HFFc6 (cell line): ENCODE measurements at regions not wholly inside any gene's neighbourhood (a gene's known extent, or its start where the extent isn't known, plus 50 kb on each side); places are given as distances from the start of the nearest gene placed in this dataset. TPM values are rescaled to one million over a fixed set of nuclear protein-coding genes. Genes with fewer than 3 reads are reported as not detected.

Experiments used
- DNase-seq: peaks from one replicate; pipeline ENCODE4 v3.0.0-alpha.2; 2018
- H3K27ac Mint-ChIP-seq: 2 replicates; pipeline ENCODE4 v1.8.0; 2020; ENCODE audit warnings: mild to moderate bottlenecking, mixed read lengths
- H3K27me3 Mint-ChIP-seq: 2 replicates; pipeline ENCODE4 v1.8.0; 2021; ENCODE audit warnings: mild to moderate bottlenecking, moderate library complexity, mixed read lengths; ENCODE audit not compliant: insufficient read depth
- H3K36me3 Mint-ChIP-seq: 2 replicates; pipeline ENCODE4 v1.8.0; 2021; ENCODE audit warnings: low read depth, mixed read lengths
- H3K4me1 Mint-ChIP-seq: 2 replicates; pipeline ENCODE4 v1.8.0; 2020; ENCODE audit warnings: low read depth, mixed read lengths
- H3K4me3 Mint-ChIP-seq: 2 replicates; pipeline ENCODE4 v1.8.0; 2020; ENCODE audit warnings: mild to moderate bottlenecking, moderate library complexity, mixed read lengths
- H3K9me3 Mint-ChIP-seq: 2 replicates; pipeline ENCODE4 v1.8.0; 2020; ENCODE audit warnings: mild to moderate bottlenecking, mixed read lengths
- microRNA-seq: library from miRNA; unstranded; fragments of <30 nt; microRNA quantifications from one replicate; pipeline ENCODE4, GENCODE V29; 2019
- TF ChIP-seq, protein P1 (sequence below): fragments of 200-600 bp; sonication (generic); IDR thresholded peaks from 2 replicates; pipeline ENCODE4 v1.5.0; 2021; ENCODE audit warnings: antibody characterized with exemption, mild to moderate bottlenecking

DNA sequence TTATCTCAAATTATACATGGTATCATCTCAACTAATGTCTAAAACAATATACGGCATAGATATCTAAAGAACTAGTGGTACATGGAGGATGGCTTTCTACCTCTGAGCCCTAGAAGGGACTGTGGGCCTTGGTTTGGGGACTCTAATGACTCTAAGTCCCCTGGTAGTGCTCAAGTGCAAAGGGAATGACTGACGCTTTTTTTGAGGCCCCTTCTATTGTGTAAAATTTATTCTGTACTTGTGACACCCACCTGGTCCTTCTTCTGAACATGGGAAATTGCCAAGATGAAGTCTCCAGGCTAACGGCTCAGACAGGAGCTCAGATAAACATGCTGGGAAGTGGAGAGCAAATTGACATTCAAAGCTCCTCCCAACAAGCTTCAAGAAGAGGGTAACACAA lies 53.4 kb upstream of the IGLL5 start:
- no peaks in the 10 kb centered on the region for H3K4me1 Mint-ChIP-seq
- no peaks in the 10 kb centered on the region for H3K9me3 Mint-ChIP-seq
- no peak overlapping the region for H3K27ac Mint-ChIP-seq
- no peak overlapping the region for H3K4me3 Mint-ChIP-seq
- H3K36me3 Mint-ChIP-seq: no peaks in the 10 kb centered on the region
- TF ChIP-seq, protein P1, sequence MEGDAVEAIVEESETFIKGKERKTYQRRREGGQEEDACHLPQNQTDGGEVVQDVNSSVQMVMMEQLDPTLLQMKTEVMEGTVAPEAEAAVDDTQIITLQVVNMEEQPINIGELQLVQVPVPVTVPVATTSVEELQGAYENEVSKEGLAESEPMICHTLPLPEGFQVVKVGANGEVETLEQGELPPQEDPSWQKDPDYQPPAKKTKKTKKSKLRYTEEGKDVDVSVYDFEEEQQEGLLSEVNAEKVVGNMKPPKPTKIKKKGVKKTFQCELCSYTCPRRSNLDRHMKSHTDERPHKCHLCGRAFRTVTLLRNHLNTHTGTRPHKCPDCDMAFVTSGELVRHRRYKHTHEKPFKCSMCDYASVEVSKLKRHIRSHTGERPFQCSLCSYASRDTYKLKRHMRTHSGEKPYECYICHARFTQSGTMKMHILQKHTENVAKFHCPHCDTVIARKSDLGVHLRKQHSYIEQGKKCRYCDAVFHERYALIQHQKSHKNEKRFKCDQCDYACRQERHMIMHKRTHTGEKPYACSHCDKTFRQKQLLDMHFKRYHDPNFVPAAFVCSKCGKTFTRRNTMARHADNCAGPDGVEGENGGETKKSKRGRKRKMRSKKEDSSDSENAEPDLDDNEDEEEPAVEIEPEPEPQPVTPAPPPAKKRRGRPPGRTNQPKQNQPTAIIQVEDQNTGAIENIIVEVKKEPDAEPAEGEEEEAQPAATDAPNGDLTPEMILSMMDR: no peak
- DNase-seq: no peak
- peaks cover 14% of the 10 kb centered on the region for H3K27me3 Mint-ChIP-seq

DNA sequence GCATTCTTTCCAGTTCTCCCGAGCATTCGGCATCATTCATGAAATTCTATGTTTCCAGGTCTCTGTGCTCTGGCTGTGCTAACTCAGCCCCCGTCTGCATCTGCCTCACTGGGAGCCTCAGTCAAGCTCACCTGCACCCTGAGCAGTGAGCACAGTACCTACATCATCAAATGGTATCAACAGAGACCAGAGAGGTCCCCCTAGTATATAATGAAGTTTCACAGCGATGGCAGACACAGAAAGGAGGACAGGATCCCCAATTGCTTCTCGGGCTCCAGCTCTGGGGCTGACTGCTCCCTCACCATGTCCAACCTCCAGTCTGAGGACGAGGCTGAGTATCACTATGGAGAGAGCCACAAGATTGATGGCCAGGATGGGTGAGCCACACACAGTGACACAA lies 52.8 kb upstream of the IGLL5 start:
- DNase-seq: no peak
- Mint-ChIP-seq H3K4me1 (no peaks in the 10 kb centered on the region), H3K36me3 (no peaks in the 10 kb centered on the region), H3K27me3 (peaks cover 18% of the 10 kb centered on the region), H3K9me3 (no peaks in the 10 kb centered on the region), H3K27ac (no peak overlapping the region), H3K4me3 (no peak overlapping the region)
- TF ChIP-seq, protein P1: no peak

DNA sequence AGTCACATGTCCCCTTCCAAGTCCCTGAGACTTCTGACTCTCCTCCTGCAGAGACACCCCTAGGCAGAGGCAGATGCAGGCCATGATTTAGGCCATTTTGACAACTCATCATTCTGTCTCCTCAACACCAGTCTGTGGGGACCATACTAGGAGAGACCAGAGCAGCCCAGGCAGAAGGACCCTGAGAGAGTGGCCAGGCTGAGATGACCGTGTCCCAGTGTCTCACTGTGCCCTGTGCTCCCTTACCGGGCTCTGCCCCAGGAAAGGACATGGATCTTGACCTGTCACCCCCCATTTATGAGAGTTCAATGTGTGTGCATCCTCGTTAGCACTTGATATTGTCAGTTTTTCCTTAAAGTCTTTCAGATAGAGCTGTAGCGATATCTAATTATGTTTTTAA lies 52.4 kb upstream of the IGLL5 start:
- Mint-ChIP-seq H3K27ac (no peak overlapping the region), H3K27me3 (peaks cover 18% of the 10 kb centered on the region), H3K9me3 (no peaks in the 10 kb centered on the region), H3K4me3 (no peak overlapping the region), H3K4me1 (no peaks in the 10 kb centered on the region), H3K36me3 (no peaks in the 10 kb centered on the region)
- DNase-seq: no peak
- TF ChIP-seq, protein P1: no peak

DNA sequence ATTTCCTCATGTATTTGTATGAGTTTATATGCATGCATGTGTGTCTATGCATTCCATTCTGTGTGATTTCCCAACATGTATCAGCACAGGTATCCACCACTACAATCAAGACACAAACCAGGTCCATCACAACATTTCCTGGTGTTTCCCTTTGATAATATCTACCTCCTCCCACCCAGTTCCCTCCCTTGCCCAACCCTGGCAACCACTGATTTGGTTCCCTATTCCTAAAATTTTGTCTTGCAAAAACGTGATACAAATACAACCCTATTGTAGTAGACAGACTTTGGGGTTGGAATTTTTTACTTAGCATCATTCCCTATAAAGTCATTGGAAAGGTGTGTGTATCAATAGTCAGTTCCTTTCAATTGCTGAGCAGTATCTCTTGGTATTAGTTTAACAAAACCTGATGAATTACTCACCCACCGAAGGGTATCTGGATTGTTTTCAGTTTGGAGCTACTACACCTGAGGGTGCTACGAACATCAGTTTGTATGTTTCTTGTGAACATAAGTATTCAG lies 51.8 kb upstream of the IGLL5 start:
- TF ChIP-seq, protein P1: no peak
- Mint-ChIP-seq H3K27ac (no peak overlapping the region), H3K27me3 (peaks cover 18% of the 10 kb centered on the region), H3K36me3 (no peaks in the 10 kb centered on the region), H3K4me3 (no peak overlapping the region), H3K9me3 (no peaks in the 10 kb centered on the region), H3K4me1 (no peaks in the 10 kb centered on the region)
- no peak for DNase-seq

DNA sequence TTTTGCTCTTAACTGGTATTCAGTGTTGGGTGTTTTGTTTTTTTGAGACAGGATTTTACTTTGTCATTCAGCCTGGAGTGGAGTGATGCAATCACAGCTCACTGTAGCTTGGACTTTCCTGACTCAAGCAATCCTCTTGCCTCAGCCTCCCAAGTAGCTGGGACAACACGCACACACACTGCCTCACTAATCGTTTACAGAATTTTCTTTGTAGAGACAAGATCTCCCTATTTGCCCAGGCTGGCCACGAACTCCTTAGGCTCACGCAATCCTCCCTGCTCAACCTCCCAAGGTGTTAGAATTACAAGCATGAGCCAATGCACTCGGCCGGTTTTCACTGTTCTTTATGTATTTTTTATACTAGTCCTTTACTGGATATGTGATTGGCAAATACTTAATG lies 51.0 kb upstream of the IGLL5 start:
- no peaks in the 10 kb centered on the region for H3K4me1 Mint-ChIP-seq

More for the DNA sequence above, 51.0 kb upstream of the IGLL5 start:
- H3K9me3 Mint-ChIP-seq: no peaks in the 10 kb centered on the region
- TF ChIP-seq, protein P1: no peak
- no peak overlapping the region for H3K27ac Mint-ChIP-seq
- DNase-seq: no peak
- no peaks in the 10 kb centered on the region for H3K36me3 Mint-ChIP-seq
- H3K4me3 Mint-ChIP-seq: no peak overlapping the region
- peaks cover 18% of the 10 kb centered on the region for H3K27me3 Mint-ChIP-seq

Small RNA genes in the stretch of these regions (microRNA-seq; reads per million reads assigned to microRNA genes)
- gene MIR650: not detected
